ENCODE measurements at regions not wholly inside any gene's neighbourhood (a gene's known extent, or its start where the extent isn't known, plus 50 kb on each side); places are given as distances from the start of the nearest gene placed in this dataset.
"Not testable (repeated sequence)": the region's sequence is repeated elsewhere in the genome, so short reads cannot be mapped to it uniquely, and the experiment has no call there.

DNA sequence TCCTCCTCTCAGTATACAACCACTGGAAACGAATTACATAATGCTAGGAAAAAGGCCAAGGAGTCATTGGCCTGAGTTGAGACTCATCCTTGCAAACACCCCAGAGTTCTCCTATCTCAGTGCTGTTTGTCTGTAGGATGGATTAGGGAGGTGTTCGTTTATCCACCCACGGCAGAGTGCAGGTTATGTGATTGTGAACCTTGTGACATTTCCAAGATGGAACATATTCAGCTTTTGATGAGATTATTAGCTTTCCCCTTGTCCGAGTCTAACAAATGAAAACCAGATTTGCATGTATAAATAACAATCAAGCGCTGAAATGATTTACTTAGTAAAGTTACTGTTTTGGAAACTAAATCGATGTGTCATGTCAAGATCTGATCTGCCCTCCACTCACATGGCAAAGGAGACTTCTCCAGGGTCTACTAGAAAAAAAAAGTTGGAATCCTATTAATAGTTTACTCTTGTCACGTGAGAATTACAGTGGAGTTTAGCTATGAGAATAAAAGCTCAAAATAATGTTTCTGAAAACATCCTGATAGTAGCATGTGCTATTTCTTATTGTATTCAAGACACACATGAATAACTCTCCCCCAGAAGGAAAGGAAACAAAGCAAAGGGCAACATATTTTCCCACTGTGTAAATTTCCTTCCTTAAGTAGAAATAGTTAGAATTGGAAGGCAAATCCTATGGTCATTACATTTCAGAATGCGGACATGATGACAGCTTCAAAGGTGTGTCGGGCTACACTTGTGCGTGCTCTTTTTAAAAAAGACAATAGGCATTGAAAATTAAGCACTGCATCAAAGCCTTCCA, 600.4 kb downstream of the EBF1 start:
- ATAC-seq: peak; percentile 32 to 82 (median 59)
- intact Hi-C loops (cut with DNase I): no loop called here
- DNase-seq: no peak

DNA sequence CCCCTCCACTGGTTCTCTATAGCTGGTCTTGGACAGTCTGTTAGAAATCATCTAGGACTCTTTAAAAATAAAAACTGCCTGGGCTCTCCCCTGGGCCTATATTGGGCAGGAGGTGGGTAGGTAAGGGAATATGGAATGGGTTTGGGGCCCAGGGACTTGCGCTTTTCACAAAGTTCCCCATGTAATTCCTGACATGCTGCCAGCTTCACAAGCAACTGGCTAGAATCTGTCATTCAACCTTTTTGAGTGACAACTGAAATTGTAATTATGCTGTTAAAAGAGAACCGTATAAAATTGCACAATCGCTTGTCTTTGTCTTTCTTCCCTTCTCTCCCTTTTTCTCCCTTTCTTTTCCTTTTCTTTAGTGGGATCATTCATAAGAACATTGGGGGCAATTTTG, 603.1 kb downstream of the EBF1 start:
- intact Hi-C loops (cut with DNase I): no loop called here
- TF ChIP-seq, protein P1, sequence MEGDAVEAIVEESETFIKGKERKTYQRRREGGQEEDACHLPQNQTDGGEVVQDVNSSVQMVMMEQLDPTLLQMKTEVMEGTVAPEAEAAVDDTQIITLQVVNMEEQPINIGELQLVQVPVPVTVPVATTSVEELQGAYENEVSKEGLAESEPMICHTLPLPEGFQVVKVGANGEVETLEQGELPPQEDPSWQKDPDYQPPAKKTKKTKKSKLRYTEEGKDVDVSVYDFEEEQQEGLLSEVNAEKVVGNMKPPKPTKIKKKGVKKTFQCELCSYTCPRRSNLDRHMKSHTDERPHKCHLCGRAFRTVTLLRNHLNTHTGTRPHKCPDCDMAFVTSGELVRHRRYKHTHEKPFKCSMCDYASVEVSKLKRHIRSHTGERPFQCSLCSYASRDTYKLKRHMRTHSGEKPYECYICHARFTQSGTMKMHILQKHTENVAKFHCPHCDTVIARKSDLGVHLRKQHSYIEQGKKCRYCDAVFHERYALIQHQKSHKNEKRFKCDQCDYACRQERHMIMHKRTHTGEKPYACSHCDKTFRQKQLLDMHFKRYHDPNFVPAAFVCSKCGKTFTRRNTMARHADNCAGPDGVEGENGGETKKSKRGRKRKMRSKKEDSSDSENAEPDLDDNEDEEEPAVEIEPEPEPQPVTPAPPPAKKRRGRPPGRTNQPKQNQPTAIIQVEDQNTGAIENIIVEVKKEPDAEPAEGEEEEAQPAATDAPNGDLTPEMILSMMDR (IDR thresholded peaks at IDR 0.05): no peak
- no peak for TF ChIP-seq POLR2A (IDR thresholded peaks at IDR 0.05)
- peaks cover 0 to 15% (median 5%) of the 10 kb centered on the region in 4 donors for H3K4me1 ChIP-seq
- no peak overlapping the region for H3K4me3 ChIP-seq
- ATAC-seq (no peak), DNase-seq (no peak)
- no peaks in the 10 kb centered on the region for H3K9me3 ChIP-seq
- H3K27ac ChIP-seq: no peak overlapping the region
- H3K27me3 ChIP-seq: no peaks in the 10 kb centered on the region
- no peaks in the 10 kb centered on the region for H3K36me3 ChIP-seq
- 73% methylated on average over 3 of the region's 3 CpGs for WGBS (ENCODE audit: insufficient coverage, low coverage, low lambda C conversion rate, missing lambda C conversion rate)

More for the DNA sequence above, 600.4 kb downstream of the EBF1 start:
- Histone ChIP-seq H3K4me3 (no peak overlapping the region), H3K36me3 (no peaks in the 10 kb centered on the region), H3K27me3 (no peaks in the 10 kb centered on the region), H3K27ac (no peak overlapping the region), H3K4me1 (peaks cover 0 to 15% (median 5%) of the 10 kb centered on the region in 4 donors), H3K9me3 (no peaks in the 10 kb centered on the region)
- TF ChIP-seq POLR2A (IDR thresholded peaks at IDR 0.05): no peak
- TF ChIP-seq, protein P1 (IDR thresholded peaks at IDR 0.05): no peak
- WGBS (ENCODE audit: insufficient coverage, low coverage, low lambda C conversion rate, missing lambda C conversion rate): 51% methylated on average over 10 of the region's 10 CpGs

DNA sequence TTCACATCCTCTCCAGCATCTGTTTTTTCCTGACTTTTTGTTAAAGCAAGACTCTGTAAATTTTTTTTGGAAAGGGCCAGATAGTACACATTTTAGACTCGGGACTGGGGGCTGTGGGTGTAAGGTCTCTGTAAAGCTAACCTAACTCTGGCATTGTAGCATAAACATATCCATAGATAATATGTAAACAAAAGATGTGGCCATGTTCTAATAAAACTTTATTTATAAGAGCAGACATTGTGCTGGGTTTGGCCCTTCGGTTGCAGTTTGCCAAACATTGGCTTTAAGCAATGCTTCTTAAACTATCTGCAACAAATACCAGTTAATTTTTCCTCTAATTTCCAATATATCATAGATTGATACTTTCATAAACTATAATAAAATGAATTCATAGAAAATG, 605.2 kb downstream of the EBF1 start:
- no peak for DNase-seq
- intact Hi-C loops (cut with DNase I): no loop called here
- Histone ChIP-seq H3K4me3 (no peak overlapping the region), H3K4me1 (peaks cover 0 to 6% (median 3%) of the 10 kb centered on the region in 4 donors), H3K27ac (no peak overlapping the region), H3K9me3 (no peaks in the 10 kb centered on the region), H3K27me3 (no peaks in the 10 kb centered on the region), H3K36me3 (no peaks in the 10 kb centered on the region)
- TF ChIP-seq, protein P1 (IDR thresholded peaks at IDR 0.05): no peak
- TF ChIP-seq POLR2A (IDR thresholded peaks at IDR 0.05): no peak
- ATAC-seq: no peak
- 88% methylated on average over 2 of the region's 2 CpGs for WGBS (ENCODE audit: insufficient coverage, low coverage, low lambda C conversion rate, missing lambda C conversion rate)

DNA sequence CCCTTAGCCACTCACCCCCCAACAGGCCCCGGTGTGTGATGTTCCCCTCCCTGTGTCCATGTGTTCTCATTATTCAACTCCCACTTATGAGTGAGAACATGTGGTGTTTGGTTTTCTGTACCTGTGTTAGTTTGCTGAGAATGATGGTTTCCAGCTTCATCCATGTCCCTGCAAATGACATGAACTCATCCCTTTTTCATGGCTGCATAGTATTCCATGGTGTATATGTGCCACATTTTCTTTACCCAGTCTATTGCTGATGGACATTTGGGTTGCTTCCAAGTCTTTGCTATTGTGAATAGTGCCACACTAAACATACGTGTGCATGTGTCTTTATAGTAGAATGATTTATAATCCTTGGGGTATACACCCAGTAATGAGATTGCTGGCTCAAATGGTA, 605.7 kb downstream of the EBF1 start:
- H3K9me3 ChIP-seq; H3K27me3 ChIP-seq; H3K36me3 ChIP-seq; DNase-seq; H3K4me1 ChIP-seq; ATAC-seq; H3K4me3 ChIP-seq; H3K27ac ChIP-seq; intact Hi-C loops (cut with DNase I): not testable (repeated sequence)
- 100% methylated on average over 1 of the region's 2 CpGs for WGBS (ENCODE audit: insufficient coverage, low coverage, low lambda C conversion rate, missing lambda C conversion rate)

DNA sequence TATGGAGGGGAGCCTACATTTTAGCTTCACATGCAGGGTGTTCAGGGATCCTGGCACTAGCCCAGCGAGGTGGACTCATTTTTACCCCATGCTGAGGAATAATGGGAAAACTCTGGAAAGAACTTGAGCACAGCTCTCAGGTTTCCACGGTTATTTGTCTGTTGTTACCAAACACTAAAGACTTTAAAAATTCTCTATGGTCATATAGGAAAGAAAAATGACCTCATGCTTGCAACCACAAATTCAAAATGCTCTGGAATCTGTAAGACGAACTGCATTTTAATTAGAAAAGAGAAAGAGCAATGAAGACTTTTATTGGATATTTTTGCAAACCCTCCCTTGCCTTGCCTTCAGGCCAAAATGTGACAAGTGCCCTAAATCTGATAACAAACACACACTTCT, 606.9 kb downstream of the EBF1 start:
- Histone ChIP-seq H3K4me1 (peaks cover 0 to 2% (median 0%) of the 10 kb centered on the region in 4 donors), H3K27me3 (no peaks in the 10 kb centered on the region), H3K4me3 (no peak overlapping the region), H3K9me3 (no peaks in the 10 kb centered on the region), H3K36me3 (no peaks in the 10 kb centered on the region), H3K27ac (no peak overlapping the region)
- no peak for TF ChIP-seq POLR2A (IDR thresholded peaks at IDR 0.05)
- TF ChIP-seq, protein P1 (IDR thresholded peaks at IDR 0.05): no peak
- no peak for ATAC-seq
- WGBS (ENCODE audit: insufficient coverage, low coverage, low lambda C conversion rate, missing lambda C conversion rate): 69% methylated on average over 3 of the region's 3 CpGs
- no peak for DNase-seq
- intact Hi-C loops (cut with DNase I): no loop called here
